ENCODE measurements at regions not wholly inside any gene's neighbourhood (a gene's known extent, or its start where the extent isn't known, plus 50 kb on each side); places are given as distances from the start of the nearest gene placed in this dataset.

GRCh38 chr3:189108067-189108466 is 63.7 kb upstream of the TPRG1 start:
- no peak for TF ChIP-seq CTCF (IDR thresholded peaks at IDR 0.05)
- no peak for TF ChIP-seq POLR2A (IDR thresholded peaks at IDR 0.05)
- DNase-seq = no peak
- no peaks in the 10 kb centered on the region for H3K4me1 ChIP-seq
- WGBS, 2 donors = 75 to 88% methylated on average over 1 of the region's 1 CpG
- intact Hi-C loops (cut with DNase I) = no loop called here
- H3K4me3 ChIP-seq (replicated peaks in 1 of 3) = no peak overlapping the region
- no peaks in the 10 kb centered on the region for H3K9me3 ChIP-seq
- no peaks in the 10 kb centered on the region for H3K36me3 ChIP-seq
- no peaks in the 10 kb centered on the region for H3K27me3 ChIP-seq
- no peak overlapping the region for H3K27ac ChIP-seq

- Histone ChIP-seq H3K4me3 (replicated peaks in 1 of 3) (no peak overlapping the region), H3K9me3 (no peaks in the 10 kb centered on the region)
These were observed 63.0 kb upstream of the TPRG1 start for GRCh38 chr3:189108735-189109134.

DNA sequence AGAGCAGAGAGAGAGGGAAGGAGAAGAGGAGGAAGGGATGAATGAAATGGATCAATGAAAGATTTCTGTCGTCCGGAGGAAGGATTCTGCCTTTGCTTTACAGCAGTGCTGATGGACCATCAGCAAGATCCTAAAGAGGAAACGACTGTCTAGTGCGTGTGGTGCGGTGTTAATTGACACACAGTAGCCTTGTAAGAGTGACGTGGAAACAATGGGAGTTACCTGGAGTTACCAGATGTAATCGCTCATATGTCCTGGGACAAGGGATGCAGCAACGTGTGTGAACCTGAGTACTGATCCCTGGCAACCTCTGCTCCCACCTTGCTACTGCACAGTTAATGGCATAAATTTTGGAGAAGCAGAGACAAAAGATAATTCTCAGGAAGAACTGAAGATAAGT is 62.6 kb upstream of the TPRG1 start:
- no peaks in the 10 kb centered on the region for H3K9me3 ChIP-seq
- H3K4me1 ChIP-seq = no peaks in the 10 kb centered on the region
- H3K36me3 ChIP-seq = no peaks in the 10 kb centered on the region
- H3K27me3 ChIP-seq = no peaks in the 10 kb centered on the region
- WGBS, 2 donors = 74 to 77% methylated on average over 8 of the region's 8 CpGs
- intact Hi-C loops (cut with DNase I) = no loop called here
- H3K27ac ChIP-seq = no peak overlapping the region
- TF ChIP-seq CTCF (IDR thresholded peaks at IDR 0.05) = no peak
- H3K4me3 ChIP-seq (replicated peaks in 1 of 3) = no peak overlapping the region
- no peak for DNase-seq

More at GRCh38 chr3:189108735-189109134, 63.0 kb upstream of the TPRG1 start:
- H3K27ac ChIP-seq = no peak overlapping the region
- no peaks in the 10 kb centered on the region for H3K36me3 ChIP-seq
- 79% methylated on average over 3 of the region's 3 CpGs for WGBS, 2 donors
- intact Hi-C loops (cut with DNase I) = no loop called here
- H3K4me1 ChIP-seq = no peaks in the 10 kb centered on the region
- H3K27me3 ChIP-seq = no peaks in the 10 kb centered on the region
- TF ChIP-seq POLR2A (IDR thresholded peaks at IDR 0.05) (no peak), CTCF (IDR thresholded peaks at IDR 0.05) (no peak)
- no peak for DNase-seq

DNA sequence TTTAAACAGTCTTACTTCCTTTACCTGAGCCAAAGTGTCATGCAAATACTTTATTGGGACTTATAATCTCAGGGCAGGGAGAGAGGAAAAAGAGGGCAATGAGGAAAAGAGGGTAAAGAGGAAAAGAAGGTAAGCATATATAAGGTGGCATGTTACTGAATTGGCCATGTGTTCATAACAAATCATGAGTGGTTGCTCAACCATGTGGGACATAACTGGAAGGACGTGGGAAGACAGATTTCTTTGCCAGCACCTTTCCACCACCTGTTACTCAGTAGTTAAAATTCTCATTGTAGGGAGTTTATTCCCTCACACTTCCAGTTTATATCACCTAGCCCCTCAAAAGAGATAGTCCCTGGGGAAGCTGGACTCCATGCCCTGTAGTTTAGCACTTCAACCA is 54.7 kb upstream of the TPRG1 start:
- TF ChIP-seq POLR2A (IDR thresholded peaks at IDR 0.05) (no peak), CTCF (IDR thresholded peaks at IDR 0.05) (no peak)
- WGBS, 2 donors = 28 to 33% methylated on average over 1 of the region's 1 CpG
- peak in 1 of 2 donors; percentile 5 for DNase-seq
- Histone ChIP-seq H3K4me1 (peaks cover 10 to 20% of the 10 kb centered on the region in 2 donors), H3K27ac (no peak overlapping the region), H3K27me3 (no peaks in the 10 kb centered on the region), H3K4me3 (replicated peaks in 1 of 3) (no peak overlapping the region), H3K9me3 (no peaks in the 10 kb centered on the region), H3K36me3 (no peaks in the 10 kb centered on the region)
- intact Hi-C loops (cut with DNase I) = no loop called here

- DNase-seq = no peak
- Histone ChIP-seq H3K4me1 (peaks cover 25 to 38% of the 10 kb centered on the region in 2 donors), H3K9me3 (no peaks in the 10 kb centered on the region), H3K27ac (no peak overlapping the region), H3K36me3 (no peaks in the 10 kb centered on the region), H3K27me3 (no peaks in the 10 kb centered on the region), H3K4me3 (replicated peaks in 1 of 3) (no peak overlapping the region)
- WGBS, 2 donors = 94 to 100% methylated on average over 1 of the region's 1 CpG
- TF ChIP-seq CTCF (IDR thresholded peaks at IDR 0.05) (no peak), POLR2A (IDR thresholded peaks at IDR 0.05) (no peak)
- intact Hi-C loops (cut with DNase I) = no loop called here
These were observed 52.9 kb upstream of the TPRG1 start for GRCh38 chr3:189118896-189119295.
